Liver (tissue), 8 donors: ENCODE measurements at regions not wholly inside any gene's neighbourhood (a gene's known extent, or its start where the extent isn't known, plus 50 kb on each side); places are given as distances from the start of the nearest gene placed in this dataset.

ENCODE experiments used
- DNase-seq: peaks from one replicate; pipeline ENCODE4 v3.0.0-alpha.2; 2017; ENCODE audit warnings: low spot score
- H3K27ac ChIP-seq, 2 donors: one replicate each; pipeline ENCODE4 v1.7.0; 2013; ENCODE audit warnings: inconsistent platforms in 2 of 2, low read length in 2 of 2, control low read depth in 1 of 2, low read depth in 1 of 2, mild to moderate bottlenecking in 1 of 2
- H3K27me3 ChIP-seq, 4 donors: one replicate each; pipeline versions ENCODE4 v1.6.1 to v1.7.0; 2013; ENCODE audit warnings: low read length in 3 of 4, inconsistent platforms in 1 of 4, mild to moderate bottlenecking in 1 of 4, moderate library complexity in 1 of 4; ENCODE audit not compliant: control insufficient read depth in 4 of 4, insufficient read depth in 4 of 4
- H3K36me3 ChIP-seq, 4 donors: one replicate each; pipeline versions ENCODE4 v1.6.1 to v1.7.0; 2013; ENCODE audit warnings: low read length in 3 of 4, mild to moderate bottlenecking in 3 of 4, low read depth in 1 of 4, moderate library complexity in 1 of 4; ENCODE audit not compliant: control insufficient read depth in 4 of 4, insufficient read depth in 3 of 4
- H3K4me1 ChIP-seq, 4 donors: one replicate each; pipeline versions ENCODE4 v1.6.1 to v1.7.0; 2013; ENCODE audit warnings: low read length in 3 of 4, mild to moderate bottlenecking in 3 of 4, moderate library complexity in 1 of 4; ENCODE audit not compliant: control insufficient read depth in 4 of 4, insufficient read depth in 4 of 4
- H3K4me3 ChIP-seq, 3 donors: one replicate each; pipeline versions ENCODE4 v1.6.1 to v1.7.0; 2013; ENCODE audit warnings: low read length in 3 of 3, control low read depth in 1 of 3, low read depth in 1 of 3, mild to moderate bottlenecking in 1 of 3
- H3K9ac ChIP-seq, 2 donors: one replicate each; pipeline ENCODE4 v1.7.0; 2013; ENCODE audit warnings: low read length in 2 of 2, mild to moderate bottlenecking in 2 of 2, moderate library complexity in 2 of 2, control low read depth in 1 of 2, low read depth in 1 of 2
- H3K9me3 ChIP-seq, 4 donors: one replicate each; pipeline versions ENCODE4 v1.6.1 to v1.7.0; 2013; ENCODE audit warnings: low read length in 3 of 4; ENCODE audit not compliant: control insufficient read depth in 4 of 4
- ATF3 ChIP-seq: IDR thresholded peaks from 2 replicates; pipeline ENCODE4 v1.6.1; 2016; ENCODE audit warnings: antibody characterized with exemption
- CTCF ChIP-seq: fragments of 150-350 bp; IDR thresholded peaks from 2 replicates; pipeline ENCODE4 v1.5.1; 2017; ENCODE audit warnings: improper control_type of control experiment, low read depth, low read length; ENCODE audit not compliant: missing input control
- EGR1 ChIP-seq, 2 donors: IDR thresholded peaks; 2 replicates each; pipeline ENCODE4 v1.6.1; 2016 to 2018; ENCODE audit warnings: antibody characterized with exemption in 2 of 2, low read depth in 2 of 2
- FOXA1 ChIP-seq: IDR thresholded peaks from 2 replicates; pipeline ENCODE4 v1.6.1; 2016; ENCODE audit warnings: antibody characterized with exemption
- FOXA2 ChIP-seq: IDR thresholded peaks from 2 replicates; pipeline ENCODE4 v1.6.1; 2016; ENCODE audit warnings: antibody characterized with exemption
- GABPA ChIP-seq, 2 donors: IDR thresholded peaks in 1 of 2; conservative IDR thresholded peaks in 1 of 2; 2 replicates each; pipeline ENCODE4 v1.6.1; 2016; ENCODE audit warnings: antibody characterized with exemption in 2 of 2, mild to moderate bottlenecking in 1 of 2, moderate library complexity in 1 of 2
- HNF4A ChIP-seq, 2 donors: conservative IDR thresholded peaks; 2 replicates each; pipeline ENCODE4 v1.6.1; 2016; ENCODE audit warnings: antibody characterized with exemption in 2 of 2, mild to moderate bottlenecking in 2 of 2
- HNF4G ChIP-seq: IDR thresholded peaks from 2 replicates; pipeline ENCODE4 v1.6.1; 2016; ENCODE audit warnings: antibody characterized with exemption
- JUND ChIP-seq, 2 donors: IDR thresholded peaks; 2 replicates each; pipeline ENCODE4 v1.6.1; 2016; ENCODE audit warnings: antibody characterized with exemption in 2 of 2
- NR2F2 ChIP-seq: IDR thresholded peaks from 2 replicates; pipeline ENCODE4 v1.6.1; 2016; ENCODE audit warnings: antibody characterized with exemption
- RAD21 ChIP-seq, 2 donors: IDR thresholded peaks; 2 replicates each; pipeline ENCODE4 v1.6.1; 2016; ENCODE audit warnings: antibody characterized with exemption in 2 of 2, mild to moderate bottlenecking in 2 of 2
- REST ChIP-seq: IDR thresholded peaks from 2 replicates; pipeline ENCODE4 v1.6.1; 2016; ENCODE audit warnings: antibody characterized with exemption, mild to moderate bottlenecking
- RXRA ChIP-seq, 2 donors: IDR thresholded peaks; 2 replicates each; pipeline ENCODE4 v1.6.1; 2017 to 2018; ENCODE audit warnings: antibody characterized with exemption in 2 of 2, mild to moderate bottlenecking in 1 of 2
- SP1 ChIP-seq: IDR thresholded peaks from 2 replicates; pipeline ENCODE4 v1.6.1; 2018; ENCODE audit warnings: antibody characterized with exemption, mild to moderate bottlenecking
- TAF1 ChIP-seq: conservative IDR thresholded peaks from 2 replicates; pipeline ENCODE4 v1.6.1; 2016; ENCODE audit warnings: antibody characterized with exemption, mild to moderate bottlenecking
- YY1 ChIP-seq: IDR thresholded peaks from 2 replicates; pipeline ENCODE4 v1.6.1; 2016; ENCODE audit warnings: antibody characterized with exemption, mild to moderate bottlenecking
- WGBS: extraction: QIAGEN DNeasy Blood & Tissue Kit; methylation state at CpG from one replicate; pipeline ENCODE4 v1.1.7; 2013; 5-methylcytosine and 5-hydroxymethylcytosine counted together
- TF ChIP-seq, protein P1 (sequence below): IDR thresholded peaks from 2 replicates; pipeline ENCODE4 v1.6.1; 2016; ENCODE audit warnings: antibody characterized with exemption
- TF ChIP-seq, protein P2 (sequence below): IDR thresholded peaks from 2 replicates; pipeline ENCODE4 v1.6.1; 2016; ENCODE audit warnings: antibody characterized with exemption
- donor health status: healthy.
- donor health status: healthy.
- donor health status: healthy.
- donor health status: healthy.
- donor health status: healthy.

- TF ChIP-seq CTCF (no peak), EGR1 (IDR thresholded peaks at IDR 0.05; ENCODE audit: low read depth in 2 of 2) (no peak), FOXA2 (no peak)
Measured at GRCh38 chr12:78331753-78332152, 501.1 kb downstream of the NAV3 start (continued).

DNA sequence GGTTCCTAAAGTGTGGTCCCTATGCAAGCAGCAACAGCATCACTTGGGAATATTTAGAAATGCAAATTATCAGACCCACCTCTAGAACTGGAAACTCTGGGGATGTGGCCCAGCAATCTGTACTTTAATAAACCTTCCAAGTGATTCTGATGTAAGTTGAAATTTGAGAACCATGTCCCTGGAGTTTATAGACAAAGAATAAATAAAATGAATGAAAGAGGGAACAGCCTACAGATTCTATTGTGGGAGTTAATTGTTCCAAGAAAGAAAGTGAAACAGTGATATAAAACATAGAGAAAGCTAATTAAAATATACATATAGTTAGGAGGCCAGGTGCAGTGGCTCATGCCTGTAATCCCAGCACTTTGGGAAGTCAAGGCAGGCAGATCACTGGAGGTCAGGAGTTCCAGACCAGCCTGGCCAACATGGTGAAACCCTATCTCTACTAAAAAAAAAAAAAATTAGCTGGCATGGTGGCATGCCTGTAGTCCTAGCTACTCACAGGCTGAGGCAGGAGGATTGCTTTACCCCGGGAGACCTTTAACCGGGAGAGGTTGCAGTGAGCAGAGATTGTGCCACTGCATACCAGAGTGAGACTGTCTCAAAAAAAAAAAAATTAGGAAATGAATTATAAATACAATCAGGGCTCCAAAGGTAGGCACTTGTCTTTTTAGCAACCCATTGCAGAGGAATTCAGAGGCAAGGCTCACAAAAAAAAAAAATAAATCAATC is 507.5 kb downstream of the NAV3 start:
- WGBS = 66% methylated on average over 2 of the region's 2 CpGs
- H3K4me1 ChIP-seq = no peaks in the 10 kb centered on the region
- no peaks in the 10 kb centered on the region for H3K27me3 ChIP-seq
- no peaks in the 10 kb centered on the region for H3K9me3 ChIP-seq
- no peak for DNase-seq
- H3K27ac ChIP-seq = no peak overlapping the region
- no peak overlapping the region for H3K9ac ChIP-seq
- no peak overlapping the region for H3K4me3 ChIP-seq
- H3K36me3 ChIP-seq = no peaks in the 10 kb centered on the region
- no peak for TF ChIP-seq HNF4A (conservative IDR thresholded peaks at IDR 0.05)
- TF ChIP-seq, protein P1, sequence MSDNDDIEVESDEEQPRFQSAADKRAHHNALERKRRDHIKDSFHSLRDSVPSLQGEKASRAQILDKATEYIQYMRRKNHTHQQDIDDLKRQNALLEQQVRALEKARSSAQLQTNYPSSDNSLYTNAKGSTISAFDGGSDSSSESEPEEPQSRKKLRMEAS = no peak
- no peak for TF ChIP-seq EGR1 (IDR thresholded peaks at IDR 0.05; ENCODE audit: low read depth in 2 of 2)
- no peak for TF ChIP-seq NR2F2
- no peak for TF ChIP-seq HNF4G
- TF ChIP-seq RXRA (IDR thresholded peaks at IDR 0.05) = no peak
- TF ChIP-seq, protein P2, sequence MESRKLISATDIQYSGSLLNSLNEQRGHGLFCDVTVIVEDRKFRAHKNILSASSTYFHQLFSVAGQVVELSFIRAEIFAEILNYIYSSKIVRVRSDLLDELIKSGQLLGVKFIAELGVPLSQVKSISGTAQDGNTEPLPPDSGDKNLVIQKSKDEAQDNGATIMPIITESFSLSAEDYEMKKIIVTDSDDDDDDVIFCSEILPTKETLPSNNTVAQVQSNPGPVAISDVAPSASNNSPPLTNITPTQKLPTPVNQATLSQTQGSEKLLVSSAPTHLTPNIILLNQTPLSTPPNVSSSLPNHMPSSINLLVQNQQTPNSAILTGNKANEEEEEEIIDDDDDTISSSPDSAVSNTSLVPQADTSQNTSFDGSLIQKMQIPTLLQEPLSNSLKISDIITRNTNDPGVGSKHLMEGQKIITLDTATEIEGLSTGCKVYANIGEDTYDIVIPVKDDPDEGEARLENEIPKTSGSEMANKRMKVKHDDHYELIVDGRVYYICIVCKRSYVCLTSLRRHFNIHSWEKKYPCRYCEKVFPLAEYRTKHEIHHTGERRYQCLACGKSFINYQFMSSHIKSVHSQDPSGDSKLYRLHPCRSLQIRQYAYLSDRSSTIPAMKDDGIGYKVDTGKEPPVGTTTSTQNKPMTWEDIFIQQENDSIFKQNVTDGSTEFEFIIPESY = no peak
- TF ChIP-seq ATF3 = no peak
- no peak for TF ChIP-seq FOXA1
- TF ChIP-seq YY1 = no peak
- TF ChIP-seq JUND (IDR thresholded peaks at IDR 0.05) = no peak
- no peak for TF ChIP-seq CTCF
- TF ChIP-seq FOXA2 = no peak
- no peak for TF ChIP-seq SP1
- no peak for TF ChIP-seq RAD21 (IDR thresholded peaks at IDR 0.05)
- no peak for TF ChIP-seq TAF1
- TF ChIP-seq REST = no peak
- TF ChIP-seq GABPA (IDR thresholded peaks at IDR 0.05 in 1 of 2, conservative IDR thresholded peaks at IDR 0.05 in 1 of 2) = no peak
